ENCODE measurements at regions not wholly inside any gene's neighbourhood (a gene's known extent, or its start where the extent isn't known, plus 50 kb on each side); places are given as distances from the start of the nearest gene placed in this dataset.

GRCh38 chr2:199011908-199012307 lies 445.8 kb downstream of the SATB2 start:
- no peak for TF ChIP-seq EZH2 (IDR thresholded peaks at IDR 0.05; ENCODE audit: borderline replicate concordance)
- no peak for TF ChIP-seq CTCF (IDR thresholded peaks at IDR 0.05; ENCODE audit: poor library complexity)
- TF ChIP-seq EZH2phosphoT487 (IDR thresholded peaks at IDR 0.05; ENCODE audit: low read depth, severe bottlenecking, unreplicated experiment): no peak
- H3K9me3 ChIP-seq (ENCODE audit: low read depth): no peaks in the 10 kb centered on the region
- H3K79me2 ChIP-seq: no peaks in the 10 kb centered on the region
- 80% methylated on average over 4 of the region's 4 CpGs for WGBS (ENCODE audit: low lambda C conversion rate, missing lambda C conversion rate)
- DNase-seq (ENCODE audit: low spot score): no peak
- H3K27me3 ChIP-seq: peaks cover 3% of the 10 kb centered on the region
- H2AFZ ChIP-seq: no peak overlapping the region
- no peaks in the 10 kb centered on the region for H3K9me2 ChIP-seq (replicated peaks; ENCODE audit: insufficient read depth)
- H3K27ac ChIP-seq: no peak overlapping the region
- no peak overlapping the region for H3K4me2 ChIP-seq
- H4K20me1 ChIP-seq (ENCODE audit: insufficient read depth, poor library complexity, severe bottlenecking): no peaks in the 10 kb centered on the region
- no peaks in the 10 kb centered on the region for H3K4me1 ChIP-seq (ENCODE audit: insufficient read depth)
- H3K4me3 ChIP-seq: no peak overlapping the region
- H3K36me3 ChIP-seq (replicated peaks; ENCODE audit: insufficient read depth, low read depth): no peaks in the 10 kb centered on the region

- TF ChIP-seq EZH2 (IDR thresholded peaks at IDR 0.05; ENCODE audit: borderline replicate concordance) (no peak), EZH2phosphoT487 (IDR thresholded peaks at IDR 0.05; ENCODE audit: low read depth, severe bottlenecking, unreplicated experiment) (no peak), CTCF (IDR thresholded peaks at IDR 0.05; ENCODE audit: poor library complexity) (no peak)
- H4K20me1 ChIP-seq (ENCODE audit: insufficient read depth, poor library complexity, severe bottlenecking): no peaks in the 10 kb centered on the region
- WGBS (ENCODE audit: low lambda C conversion rate, missing lambda C conversion rate): 75% methylated on average over 1 of the region's 1 CpG
- no peaks in the 10 kb centered on the region for H3K4me1 ChIP-seq (ENCODE audit: insufficient read depth)
- H3K9me2 ChIP-seq (replicated peaks; ENCODE audit: insufficient read depth): no peaks in the 10 kb centered on the region
- H3K79me2 ChIP-seq: no peaks in the 10 kb centered on the region
- H3K36me3 ChIP-seq (replicated peaks; ENCODE audit: insufficient read depth, low read depth): no peaks in the 10 kb centered on the region
- H3K9me3 ChIP-seq (ENCODE audit: low read depth): peaks cover 5% of the 10 kb centered on the region
- no peak overlapping the region for H2AFZ ChIP-seq
- H3K4me3 ChIP-seq: no peak overlapping the region
- no peak overlapping the region for H3K4me2 ChIP-seq
- H3K27ac ChIP-seq: no peak overlapping the region
- no peak for DNase-seq (ENCODE audit: low spot score)
- no peaks in the 10 kb centered on the region for H3K27me3 ChIP-seq
Measured at GRCh38 chr2:198994678-198995077, 463.1 kb downstream of the SATB2 start.

GRCh38 chr2:198991431-198991830 lies 466.3 kb downstream of the SATB2 start:
- 93% methylated on average over 2 of the region's 2 CpGs for WGBS (ENCODE audit: low lambda C conversion rate, missing lambda C conversion rate)
- Histone ChIP-seq H2AFZ (no peak overlapping the region), H3K9me3 (ENCODE audit: low read depth) (peaks cover 5% of the 10 kb centered on the region), H3K36me3 (replicated peaks; ENCODE audit: insufficient read depth, low read depth) (no peaks in the 10 kb centered on the region), H3K9me2 (replicated peaks; ENCODE audit: insufficient read depth) (no peaks in the 10 kb centered on the region), H3K79me2 (no peaks in the 10 kb centered on the region), H3K27ac (no peak overlapping the region), H4K20me1 (ENCODE audit: insufficient read depth, poor library complexity, severe bottlenecking) (no peaks in the 10 kb centered on the region), H3K4me1 (ENCODE audit: insufficient read depth) (no peaks in the 10 kb centered on the region), H3K27me3 (no peaks in the 10 kb centered on the region), H3K4me2 (no peak overlapping the region), H3K4me3 (no peak overlapping the region)
- DNase-seq (ENCODE audit: low spot score): no peak
- TF ChIP-seq EZH2 (IDR thresholded peaks at IDR 0.05; ENCODE audit: borderline replicate concordance) (no peak), CTCF (IDR thresholded peaks at IDR 0.05; ENCODE audit: poor library complexity) (no peak), EZH2phosphoT487 (IDR thresholded peaks at IDR 0.05; ENCODE audit: low read depth, severe bottlenecking, unreplicated experiment) (no peak)

GRCh38 chr2:198975779-198976178 lies 482.0 kb downstream of the SATB2 start:
- DNase-seq (ENCODE audit: low spot score): no peak
- Histone ChIP-seq H4K20me1 (ENCODE audit: insufficient read depth, poor library complexity, severe bottlenecking) (no peaks in the 10 kb centered on the region), H3K4me3 (no peak overlapping the region), H3K4me1 (ENCODE audit: insufficient read depth) (no peaks in the 10 kb centered on the region), H3K4me2 (no peak overlapping the region), H2AFZ (no peak overlapping the region), H3K79me2 (no peaks in the 10 kb centered on the region), H3K9me3 (ENCODE audit: low read depth) (peaks cover 5% of the 10 kb centered on the region), H3K27ac (no peak overlapping the region), H3K9me2 (replicated peaks; ENCODE audit: insufficient read depth) (no peaks in the 10 kb centered on the region), H3K36me3 (replicated peaks; ENCODE audit: insufficient read depth, low read depth) (no peaks in the 10 kb centered on the region), H3K27me3 (no peaks in the 10 kb centered on the region)
- TF ChIP-seq EZH2 (IDR thresholded peaks at IDR 0.05; ENCODE audit: borderline replicate concordance) (no peak), CTCF (IDR thresholded peaks at IDR 0.05; ENCODE audit: poor library complexity) (no peak), EZH2phosphoT487 (IDR thresholded peaks at IDR 0.05; ENCODE audit: low read depth, severe bottlenecking, unreplicated experiment) (no peak)

Data from hepatocyte (in vitro differentiated cells).